HL-60 (cell line): ENCODE measurements at regions not wholly inside any gene's neighbourhood (a gene's known extent, or its start where the extent isn't known, plus 50 kb on each side); places are given as distances from the start of the nearest gene placed in this dataset.

Experiments
- DNase-seq, 2 experiments: peaks; one replicate each; pipeline ENCODE4 v3.0.0-alpha.2; 2010 to 2020; ENCODE audit warnings: low read depth in 1 of 2, low spot score in 1 of 2
- H3K27ac ChIP-seq: fragments of 250-450 bp; sonication (Bioruptor Pico); replicated peaks from 2 replicates; pipeline ENCODE4 v1.5.1; 2020; ENCODE audit warnings: mild to moderate bottlenecking, moderate library complexity
- H3K27me3 ChIP-seq: fragments of 250-450 bp; sonication (Bioruptor Pico); 2 replicates; pipeline ENCODE4 v1.5.1; 2021; ENCODE audit warnings: mild to moderate bottlenecking, moderate library complexity; ENCODE audit not compliant: insufficient read depth, poor library complexity, severe bottlenecking
- H3K4me3 ChIP-seq: replicated peaks from 2 replicates; pipeline ENCODE4 v1.5.1; 2011; ENCODE audit warnings: mild to moderate bottlenecking, control low read depth, low read length; ENCODE audit not compliant: insufficient read depth
- GABPA ChIP-seq: IDR thresholded peaks from 2 replicates; pipeline ENCODE4 v1.6.1; 2012; ENCODE audit warnings: low read depth
- POLR2AphosphoS5 ChIP-seq: IDR thresholded peaks from 2 replicates; pipeline ENCODE4 v1.6.1; 2012; ENCODE audit warnings: low read depth
- SPI1 ChIP-seq: IDR thresholded peaks from 2 replicates; pipeline ENCODE4 v1.6.1; 2012; ENCODE audit warnings: low read depth, mild to moderate bottlenecking, borderline replicate concordance
- TF ChIP-seq, protein P1 (sequence below): IDR thresholded peaks from 2 replicates; pipeline ENCODE4 v1.6.1; 2012; ENCODE audit warnings: low read depth; ENCODE audit not compliant: insufficient replicate concordance
- TF ChIP-seq, protein P2 (sequence below): IDR thresholded peaks from one replicate; pipeline ENCODE4 v1.5.1; 2011; ENCODE audit warnings: low read length, control low read depth, inconsistent platforms; ENCODE audit not compliant: insufficient read depth

DNA sequence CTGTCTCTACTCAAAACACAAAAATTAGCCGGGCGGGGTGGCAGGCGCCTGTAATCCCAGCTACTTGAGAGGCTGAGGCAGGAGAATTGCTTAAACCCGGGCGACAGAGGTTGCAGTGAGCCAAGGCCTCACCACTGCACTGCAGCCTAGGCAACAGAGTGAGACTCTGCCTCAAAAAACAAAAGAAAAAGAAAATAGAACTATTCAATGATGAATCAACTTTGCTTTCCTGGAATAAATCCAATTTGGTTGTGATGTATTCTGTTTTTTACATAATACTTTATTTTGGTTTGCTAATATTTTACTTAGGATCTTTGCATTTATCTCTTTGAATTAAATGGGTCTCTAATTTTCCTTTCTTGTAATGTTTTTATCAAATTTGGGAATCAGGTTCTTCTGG, 86.3 kb upstream of the MBOAT2 start:
- no peaks in the 10 kb centered on the region for H3K27me3 ChIP-seq
- H3K4me3 ChIP-seq: no peak overlapping the region
- DNase-seq: no peak
- TF ChIP-seq, protein P1, sequence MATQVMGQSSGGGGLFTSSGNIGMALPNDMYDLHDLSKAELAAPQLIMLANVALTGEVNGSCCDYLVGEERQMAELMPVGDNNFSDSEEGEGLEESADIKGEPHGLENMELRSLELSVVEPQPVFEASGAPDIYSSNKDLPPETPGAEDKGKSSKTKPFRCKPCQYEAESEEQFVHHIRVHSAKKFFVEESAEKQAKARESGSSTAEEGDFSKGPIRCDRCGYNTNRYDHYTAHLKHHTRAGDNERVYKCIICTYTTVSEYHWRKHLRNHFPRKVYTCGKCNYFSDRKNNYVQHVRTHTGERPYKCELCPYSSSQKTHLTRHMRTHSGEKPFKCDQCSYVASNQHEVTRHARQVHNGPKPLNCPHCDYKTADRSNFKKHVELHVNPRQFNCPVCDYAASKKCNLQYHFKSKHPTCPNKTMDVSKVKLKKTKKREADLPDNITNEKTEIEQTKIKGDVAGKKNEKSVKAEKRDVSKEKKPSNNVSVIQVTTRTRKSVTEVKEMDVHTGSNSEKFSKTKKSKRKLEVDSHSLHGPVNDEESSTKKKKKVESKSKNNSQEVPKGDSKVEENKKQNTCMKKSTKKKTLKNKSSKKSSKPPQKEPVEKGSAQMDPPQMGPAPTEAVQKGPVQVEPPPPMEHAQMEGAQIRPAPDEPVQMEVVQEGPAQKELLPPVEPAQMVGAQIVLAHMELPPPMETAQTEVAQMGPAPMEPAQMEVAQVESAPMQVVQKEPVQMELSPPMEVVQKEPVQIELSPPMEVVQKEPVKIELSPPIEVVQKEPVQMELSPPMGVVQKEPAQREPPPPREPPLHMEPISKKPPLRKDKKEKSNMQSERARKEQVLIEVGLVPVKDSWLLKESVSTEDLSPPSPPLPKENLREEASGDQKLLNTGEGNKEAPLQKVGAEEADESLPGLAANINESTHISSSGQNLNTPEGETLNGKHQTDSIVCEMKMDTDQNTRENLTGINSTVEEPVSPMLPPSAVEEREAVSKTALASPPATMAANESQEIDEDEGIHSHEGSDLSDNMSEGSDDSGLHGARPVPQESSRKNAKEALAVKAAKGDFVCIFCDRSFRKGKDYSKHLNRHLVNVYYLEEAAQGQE: no peak
- TF ChIP-seq GABPA (no peak), SPI1 (no peak), POLR2AphosphoS5 (no peak)
- TF ChIP-seq, protein P2, sequence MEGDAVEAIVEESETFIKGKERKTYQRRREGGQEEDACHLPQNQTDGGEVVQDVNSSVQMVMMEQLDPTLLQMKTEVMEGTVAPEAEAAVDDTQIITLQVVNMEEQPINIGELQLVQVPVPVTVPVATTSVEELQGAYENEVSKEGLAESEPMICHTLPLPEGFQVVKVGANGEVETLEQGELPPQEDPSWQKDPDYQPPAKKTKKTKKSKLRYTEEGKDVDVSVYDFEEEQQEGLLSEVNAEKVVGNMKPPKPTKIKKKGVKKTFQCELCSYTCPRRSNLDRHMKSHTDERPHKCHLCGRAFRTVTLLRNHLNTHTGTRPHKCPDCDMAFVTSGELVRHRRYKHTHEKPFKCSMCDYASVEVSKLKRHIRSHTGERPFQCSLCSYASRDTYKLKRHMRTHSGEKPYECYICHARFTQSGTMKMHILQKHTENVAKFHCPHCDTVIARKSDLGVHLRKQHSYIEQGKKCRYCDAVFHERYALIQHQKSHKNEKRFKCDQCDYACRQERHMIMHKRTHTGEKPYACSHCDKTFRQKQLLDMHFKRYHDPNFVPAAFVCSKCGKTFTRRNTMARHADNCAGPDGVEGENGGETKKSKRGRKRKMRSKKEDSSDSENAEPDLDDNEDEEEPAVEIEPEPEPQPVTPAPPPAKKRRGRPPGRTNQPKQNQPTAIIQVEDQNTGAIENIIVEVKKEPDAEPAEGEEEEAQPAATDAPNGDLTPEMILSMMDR: no peak
- H3K27ac ChIP-seq: no peak overlapping the region

DNA sequence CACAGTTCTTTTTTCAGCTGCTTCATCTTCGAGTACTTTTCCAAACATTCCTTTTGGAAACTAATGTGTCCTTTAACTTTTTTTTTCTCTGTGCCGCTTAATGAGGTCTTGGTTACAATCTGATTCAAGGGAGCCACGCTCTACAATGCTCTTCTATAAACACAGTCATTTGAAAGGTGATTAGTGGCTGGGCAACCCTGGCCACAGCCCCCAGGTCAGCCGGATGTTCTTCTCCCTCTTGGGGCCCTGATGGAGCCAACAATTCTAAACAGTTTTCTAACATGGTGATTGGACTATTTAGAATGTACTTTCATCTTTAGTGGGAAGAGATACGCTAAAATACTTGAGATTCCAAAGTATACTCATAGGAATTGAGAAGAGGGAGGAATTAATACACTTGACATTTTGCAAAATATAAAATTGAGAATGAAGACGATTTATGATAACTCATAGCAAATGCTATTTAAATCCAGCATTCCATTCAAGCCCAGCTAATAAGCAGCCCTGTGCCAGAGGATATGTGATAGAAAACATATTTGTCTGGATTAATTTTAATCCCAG, 83.7 kb upstream of the MBOAT2 start:
- TF ChIP-seq GABPA (no peak), POLR2AphosphoS5 (no peak), SPI1 (no peak)
- TF ChIP-seq, protein P2: no peak
- TF ChIP-seq, protein P1: no peak
- Histone ChIP-seq H3K4me3 (no peak overlapping the region), H3K27me3 (no peaks in the 10 kb centered on the region), H3K27ac (no peak overlapping the region)
- no peak for DNase-seq

DNA sequence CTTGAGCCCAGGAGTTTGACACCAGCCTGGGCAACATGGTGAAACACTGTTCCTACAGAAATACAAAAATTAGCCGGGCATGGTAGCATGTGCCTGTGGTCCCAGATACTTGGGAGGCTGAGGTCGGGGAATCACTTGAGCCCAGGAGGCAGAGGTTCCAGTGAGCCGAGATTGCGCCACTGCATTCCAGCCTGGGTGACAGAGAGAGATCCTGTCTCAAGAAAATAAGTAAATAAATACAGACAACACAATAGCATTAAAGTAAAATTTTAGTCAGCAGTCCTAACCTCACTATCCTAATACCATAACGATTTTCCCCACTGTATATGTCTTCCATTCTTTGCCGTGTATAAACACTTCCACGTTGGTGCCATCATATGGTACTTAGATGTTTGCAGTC, 83.0 kb upstream of the MBOAT2 start:
- TF ChIP-seq, protein P1: no peak
- TF ChIP-seq, protein P2: no peak
- TF ChIP-seq POLR2AphosphoS5: no peak
- TF ChIP-seq SPI1: no peak
- no peak for TF ChIP-seq GABPA
- Histone ChIP-seq H3K27ac (no peak overlapping the region), H3K27me3 (no peaks in the 10 kb centered on the region), H3K4me3 (no peak overlapping the region)
- DNase-seq: no peak
